ENCODE measurements at regions not wholly inside any gene's neighbourhood (a gene's known extent, or its start where the extent isn't known, plus 50 kb on each side); places are given as distances from the start of the nearest gene placed in this dataset.

- TF ChIP-seq CTCF (IDR thresholded peaks at IDR 0.05; ENCODE audit: insufficient read depth, low read length, poor library complexity, severe bottlenecking): no peak
- no peak for TF ChIP-seq EZH2phosphoT487 (conservative IDR thresholded peaks at IDR 0.05; ENCODE audit: low read length)
These were observed 137.6 kb downstream of the OLFM1 start for GRCh38 chr9:135224921-135225541.
